Fibroblast of upper back skin (primary cell): ENCODE measurements at regions not wholly inside any gene's neighbourhood (a gene's known extent, or its start where the extent isn't known, plus 50 kb on each side); places are given as distances from the start of the nearest gene placed in this dataset.
A peak's percentile ranks its signal among the peaks of the same experiment; 100 is the strongest.
"Not testable (repeated sequence)": the region's sequence is repeated elsewhere in the genome, so short reads cannot be mapped to it uniquely, and the experiment has no call there.

Experiments used
- DNase-seq: peaks from one replicate; pipeline ENCODE4 v3.0.0-alpha.2; 2013

- DNase-seq, result no peak
Observed at GRCh38 chr6:125432963-125433362, 131.2 kb upstream of the HDDC2 start.

- no peak for DNase-seq
Observed at GRCh38 chr6:125434760-125435159, 133.0 kb upstream of the HDDC2 start.

GRCh38 chr6:125439512-125439911 is 137.7 kb upstream of the HDDC2 start:
- no peak for DNase-seq

GRCh38 chr6:125444006-125444923 is 142.5 kb upstream of the HDDC2 start:
- DNase-seq, result peak; percentile 27

GRCh38 chr6:125445054-125445453 is 143.3 kb upstream of the HDDC2 start:
- DNase-seq, result no peak

GRCh38 chr6:125446011-125446410 is 144.2 kb upstream of the HDDC2 start:
- DNase-seq, result no peak

GRCh38 chr6:125451750-125452149 is 150.0 kb upstream of the HDDC2 start:
- peak; percentile 58 for DNase-seq

- no peak for DNase-seq
Observed at GRCh38 chr6:125453516-125453915, 151.7 kb upstream of the HDDC2 start.

- DNase-seq, result no peak
Observed at GRCh38 chr6:125454351-125454750, 152.6 kb upstream of the HDDC2 start.

GRCh38 chr6:125458493-125458892 is 156.7 kb upstream of the HDDC2 start:
- not testable (repeated sequence) for DNase-seq

- DNase-seq, result not testable (repeated sequence)
Observed at GRCh38 chr6:125465332-125465731, 163.6 kb upstream of the HDDC2 start.

GRCh38 chr6:125469915-125470314 is 168.1 kb upstream of the HDDC2 start:
- DNase-seq, result peak; percentile 20

- DNase-seq, result peak; percentile 50
Observed at GRCh38 chr6:125471667-125472066, 169.9 kb upstream of the HDDC2 start.

GRCh38 chr6:125474061-125474460 is 172.3 kb upstream of the HDDC2 start:
- peak; percentile 72 for DNase-seq

GRCh38 chr6:125477156-125477555 is 175.4 kb upstream of the HDDC2 start:
- DNase-seq, result peak; percentile 4

GRCh38 chr6:125477844-125478243 is 176.1 kb upstream of the HDDC2 start:
- peak; percentile 66 for DNase-seq

- DNase-seq, result peak; percentile 1
Observed at GRCh38 chr6:125480146-125480545, 178.4 kb upstream of the HDDC2 start.

GRCh38 chr6:125480571-125480970 is 178.8 kb upstream of the HDDC2 start:
- DNase-seq, result peak; percentile 55

GRCh38 chr6:125481056-125481455 is 179.3 kb upstream of the HDDC2 start:
- peak; percentile 38 for DNase-seq

- no peak for DNase-seq
Observed at GRCh38 chr6:125485757-125486156, 184.0 kb upstream of the HDDC2 start.

GRCh38 chr6:125486881-125487280 is 185.1 kb upstream of the HDDC2 start:
- DNase-seq, result no peak

GRCh38 chr6:125489579-125490285 is 188.0 kb upstream of the HDDC2 start:
- DNase-seq, result peak; percentile 45

- no peak for DNase-seq
Observed at GRCh38 chr6:125491860-125492618, 190.3 kb upstream of the HDDC2 start.
